Loucy (cell line): ENCODE measurements at regions not wholly inside any gene's neighbourhood (a gene's known extent, or its start where the extent isn't known, plus 50 kb on each side); places are given as distances from the start of the nearest gene placed in this dataset.

Experiments used
- CTCF ChIP-seq: fragments of 200-600 bp; sonication (generic); conservative IDR thresholded peaks from 2 replicates; pipeline ENCODE4 v1.5.1; 2014; ENCODE audit warnings: mild to moderate bottlenecking, antibody characterized with exemption, low read length
- EZH2phosphoT487 ChIP-seq: fragments of 200-600 bp; IDR thresholded peaks from 2 replicates; pipeline ENCODE4 v1.6.1; 2018; ENCODE audit warnings: antibody characterized with exemption, mild to moderate bottlenecking, moderate library complexity, borderline replicate concordance

GRCh38 chr7:153920126-153920525 lies 132.1 kb upstream of the DPP6 start:
- no peak for TF ChIP-seq CTCF
- no peak for TF ChIP-seq EZH2phosphoT487
